Activated gamma-delta T cell treated with Interleukin-2 at 50 U/mL for 16 hours (primary cell): ENCODE measurements at regions not wholly inside any gene's neighbourhood (a gene's known extent, or its start where the extent isn't known, plus 50 kb on each side); places are given as distances from the start of the nearest gene placed in this dataset.
"Not testable (repeated sequence)": the region's sequence is repeated elsewhere in the genome, so short reads cannot be mapped to it uniquely, and the experiment has no call there.

ENCODE experiments used
- DNase-seq: peaks from one replicate; pipeline ENCODE4 v3.0.0-alpha.2; 2020

GRCh38 chr10:31679936-31680335 lies 248.7 kb downstream of the ARHGAP12 start:
- no peak for DNase-seq

GRCh38 chr10:31678575-31679516 lies 249.8 kb downstream of the ARHGAP12 start:
- DNase-seq = no peak

GRCh38 chr10:31678139-31678536 lies 250.5 kb downstream of the ARHGAP12 start:
- no peak for DNase-seq

DNA sequence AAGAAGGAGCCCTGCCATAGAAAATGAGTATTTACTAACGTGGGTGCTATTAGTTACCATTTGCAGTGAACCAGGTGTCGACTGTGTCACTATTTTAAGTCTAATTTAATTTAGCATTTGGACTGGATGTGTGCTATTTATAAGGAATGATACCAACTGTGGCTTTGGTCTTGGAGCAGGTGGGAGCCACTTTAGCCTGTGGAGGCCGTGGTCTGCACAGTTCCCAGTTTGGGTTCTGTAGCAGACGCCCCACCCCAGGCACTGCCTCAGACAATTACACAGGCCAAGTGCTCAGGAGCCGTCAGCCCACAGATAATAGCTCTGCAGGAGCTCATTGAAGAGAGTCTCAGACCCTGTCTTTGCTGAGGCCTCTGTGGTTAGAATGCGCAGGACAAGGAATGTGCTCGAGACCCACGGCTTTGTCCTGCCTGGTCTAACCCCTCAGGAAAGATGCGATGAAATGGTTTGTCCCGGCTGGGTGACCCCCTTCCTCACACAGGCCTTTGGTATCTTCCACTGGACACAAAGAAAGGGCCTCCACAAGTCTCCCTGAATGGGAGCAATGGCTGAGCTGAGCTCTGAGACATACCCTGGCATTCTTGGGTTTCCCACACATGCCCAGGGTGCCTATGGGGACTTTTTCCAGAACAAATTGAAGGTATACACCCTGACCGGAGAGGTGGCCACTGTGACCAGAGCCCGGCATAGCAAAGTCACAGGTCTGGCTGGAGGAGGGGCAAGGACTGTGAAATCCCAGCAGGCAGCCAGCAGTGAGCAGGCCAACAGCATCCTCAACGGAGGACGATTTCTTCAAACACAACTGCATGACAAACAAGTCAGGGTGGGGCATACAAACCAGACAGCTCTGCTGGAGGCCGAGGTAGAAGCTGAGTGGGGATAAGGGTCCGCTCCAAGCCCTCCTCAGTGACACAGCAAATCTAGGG lies 251.2 kb downstream of the ARHGAP12 start:
- DNase-seq = no peak

DNA sequence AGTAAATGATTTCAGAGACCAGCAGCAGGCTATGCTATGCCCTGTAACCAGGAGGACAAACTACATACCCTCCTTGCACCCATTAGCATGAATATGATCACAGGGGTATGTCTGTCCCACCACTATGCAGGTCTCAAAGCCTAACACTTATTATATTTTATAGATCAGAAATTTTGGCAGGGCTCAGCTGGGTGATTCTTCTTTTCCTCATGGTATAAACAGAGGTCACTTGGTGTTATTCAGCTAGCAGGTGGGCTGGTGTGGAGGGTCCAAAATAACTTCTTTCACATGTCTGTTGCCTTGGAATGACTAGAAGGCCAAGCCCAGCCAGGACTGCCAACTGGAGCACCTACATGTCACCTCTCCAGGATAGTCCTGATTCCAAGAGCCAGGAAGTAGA lies 252.9 kb downstream of the ARHGAP12 start:
- DNase-seq = no peak

DNA sequence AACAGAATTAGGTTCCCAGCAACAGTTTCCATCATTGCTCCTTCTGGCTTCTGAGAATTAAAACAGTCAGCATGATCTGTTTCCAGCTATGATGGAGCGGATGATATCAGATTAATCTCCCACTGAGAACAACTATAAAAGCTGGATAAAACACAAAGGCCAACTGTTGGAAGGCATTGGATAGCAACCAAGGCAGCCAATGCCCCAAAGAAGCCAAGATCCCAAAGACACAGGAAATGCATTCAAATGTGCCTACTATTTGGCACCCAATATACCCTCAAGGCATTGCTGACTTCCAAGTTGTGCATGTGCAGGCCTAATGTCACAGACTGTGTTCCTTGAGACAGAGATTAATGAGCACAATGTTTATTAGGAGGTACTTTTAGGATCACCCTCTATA lies 259.3 kb downstream of the ARHGAP12 start:
- DNase-seq = no peak

GRCh38 chr10:31668326-31668725 lies 260.3 kb downstream of the ARHGAP12 start:
- no peak for DNase-seq

GRCh38 chr10:31665764-31666279 lies 262.8 kb downstream of the ARHGAP12 start:
- not testable (repeated sequence) for DNase-seq

DNA sequence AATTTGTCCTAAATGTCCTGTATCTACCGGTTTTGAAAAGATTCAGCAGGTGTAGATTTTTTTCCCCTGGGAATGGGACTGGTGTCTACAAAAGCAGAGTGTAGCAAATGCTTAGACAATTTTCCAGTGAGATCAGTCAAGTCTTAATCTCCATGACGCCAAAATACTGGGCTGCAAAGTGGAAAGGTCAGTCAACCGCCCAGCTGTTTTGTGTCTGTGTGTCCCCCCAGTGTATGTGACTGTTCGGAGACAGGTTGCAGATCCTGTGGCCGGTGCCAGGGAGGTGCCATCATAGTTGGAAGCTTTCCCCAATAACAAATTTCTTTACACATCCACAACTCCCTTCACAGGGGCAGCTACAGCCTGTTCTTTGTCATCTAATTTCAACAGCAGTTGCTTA lies 263.8 kb downstream of the ARHGAP12 start:
- no peak for DNase-seq

DNA sequence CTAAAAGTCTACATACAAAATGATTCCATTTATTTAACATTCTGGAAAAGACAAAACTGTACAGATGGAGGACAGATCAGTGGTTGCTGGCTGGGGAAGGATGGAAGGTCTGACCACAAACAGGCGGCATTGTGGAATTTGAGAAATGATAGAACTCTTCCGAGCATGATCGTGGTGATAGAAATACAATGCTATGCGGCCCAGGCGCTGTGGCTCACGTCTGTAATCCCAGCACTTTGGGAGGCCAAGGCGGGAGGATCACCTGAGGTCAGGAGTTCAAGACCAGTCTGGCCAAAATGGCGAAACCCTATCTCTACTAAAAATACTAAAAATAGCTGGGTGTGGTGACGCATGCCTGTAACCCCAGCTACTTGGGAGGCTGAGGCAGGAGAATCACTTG lies 264.6 kb downstream of the ARHGAP12 start:
- not testable (repeated sequence) for DNase-seq

- DNase-seq = no peak
Observed at GRCh38 chr10:31660300-31660699, 268.3 kb downstream of the ARHGAP12 start.

- no peak for DNase-seq
Observed at GRCh38 chr10:31659665-31660064, 269.0 kb downstream of the ARHGAP12 start.

DNA sequence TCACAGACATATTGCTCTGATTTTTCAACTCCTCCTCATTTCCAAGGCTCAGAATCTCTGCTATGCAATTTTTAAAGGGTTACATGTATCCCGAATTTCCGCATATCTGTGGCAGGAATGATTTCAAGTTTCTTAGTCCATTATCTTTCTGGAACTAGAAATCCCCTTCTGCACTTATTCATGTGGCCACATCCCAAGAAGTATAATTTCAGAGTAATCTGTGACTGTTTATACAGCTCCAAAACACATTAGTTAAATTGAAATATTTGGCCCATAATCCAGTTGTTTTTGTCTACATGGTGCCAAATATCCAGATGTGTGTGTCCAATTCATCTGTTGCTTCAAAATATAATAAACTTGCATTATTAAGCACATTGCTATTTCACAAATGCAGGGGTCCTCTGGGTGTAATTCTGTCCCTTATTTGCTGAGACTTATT lies 271.2 kb downstream of the ARHGAP12 start:
- DNase-seq = no peak

GRCh38 chr10:31656851-31657433 lies 271.7 kb downstream of the ARHGAP12 start:
- DNase-seq = no peak

- no peak for DNase-seq
Observed at GRCh38 chr10:31652038-31652437, 276.6 kb downstream of the ARHGAP12 start.

DNA sequence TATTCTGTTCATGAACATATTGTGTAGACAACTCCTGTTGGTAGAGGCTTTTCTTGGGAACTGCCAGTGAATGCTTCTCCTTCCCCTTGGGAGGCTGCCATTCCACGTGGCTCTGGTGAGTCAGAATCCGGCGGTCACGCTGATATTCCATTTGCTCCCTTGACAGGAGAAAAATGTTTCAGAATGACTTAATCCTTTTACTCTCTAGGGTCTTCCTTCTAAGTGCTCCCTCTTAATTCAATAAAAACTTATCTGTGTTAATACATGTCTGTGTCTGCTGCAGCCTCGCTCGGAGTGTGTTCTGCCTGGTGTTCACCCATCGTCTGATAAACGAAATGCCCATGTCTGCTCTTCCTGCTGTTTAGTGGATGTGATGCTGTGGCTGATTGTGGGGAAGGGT lies 278.6 kb downstream of the ARHGAP12 start:
- DNase-seq = no peak

DNA sequence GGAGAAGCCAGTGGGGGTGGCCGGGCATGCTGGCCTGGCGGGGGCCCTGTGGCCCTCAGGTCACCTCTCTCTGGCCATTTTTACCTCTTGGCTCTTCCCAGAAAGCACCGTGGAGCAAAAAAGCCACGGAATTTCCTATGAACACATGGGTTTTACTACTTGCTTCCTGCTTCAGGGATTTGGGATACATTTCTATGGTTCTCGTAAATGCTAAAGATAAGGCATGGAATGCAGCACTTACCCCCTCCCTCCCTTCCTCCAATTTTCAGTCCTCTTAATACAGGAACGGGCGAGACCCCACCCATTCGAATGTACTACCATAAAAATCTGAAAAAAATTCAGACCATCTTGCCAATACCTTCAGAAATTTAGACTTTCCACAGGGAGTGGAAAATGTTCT lies 279.7 kb downstream of the ARHGAP12 start:
- no peak for DNase-seq

DNA sequence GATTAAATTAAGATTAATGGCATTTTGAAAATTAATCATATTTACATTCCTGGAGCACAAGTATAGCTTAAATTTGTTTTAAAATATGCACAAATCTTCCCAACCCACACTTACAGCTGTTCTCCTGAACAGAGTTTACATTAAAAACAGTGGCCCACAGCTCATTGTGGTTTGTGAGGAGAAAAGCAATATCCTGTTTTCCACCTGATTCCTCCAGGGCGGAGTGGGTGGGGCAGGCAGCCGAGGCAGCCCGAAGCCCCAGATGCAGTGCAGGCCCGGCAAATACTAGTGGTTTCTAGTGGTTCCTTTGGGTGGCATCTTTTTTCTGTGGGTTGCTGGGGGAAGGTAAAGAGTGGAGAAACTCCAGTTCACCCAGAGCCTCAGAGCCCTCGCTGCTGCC lies 280.8 kb downstream of the ARHGAP12 start:
- no peak for DNase-seq

- no peak for DNase-seq
Observed at GRCh38 chr10:31646519-31646918, 282.1 kb downstream of the ARHGAP12 start.

GRCh38 chr10:31645786-31646185 lies 282.8 kb downstream of the ARHGAP12 start:
- DNase-seq = no peak

- no peak for DNase-seq
Observed at GRCh38 chr10:31644931-31645633, 283.5 kb downstream of the ARHGAP12 start.

- no peak for DNase-seq
Observed at GRCh38 chr10:31642281-31642680, 286.4 kb downstream of the ARHGAP12 start.
